Mucosa of descending colon (tissue), 3 donors: ENCODE measurements at regions not wholly inside any gene's neighbourhood (a gene's known extent, or its start where the extent isn't known, plus 50 kb on each side); places are given as distances from the start of the nearest gene placed in this dataset.

ENCODE experiments used
- ATAC-seq: fragments of 200-7000 bp; cut with Tn5 transposase; one replicate; pipeline ENCODE4 v1.9.1; 2020; ENCODE audit warnings: mild to moderate bottlenecking, moderate library complexity
- DNase-seq, 3 donors: peaks; one replicate each; pipeline ENCODE4 v3.0.0-alpha.2; 2020
- H3K36me3 ChIP-seq: fragments of 200-600 bp; one replicate; pipeline ENCODE4 v1.8.0; 2021; ENCODE audit warnings: low read depth, mild to moderate bottlenecking
- H3K4me1 ChIP-seq: fragments of 200-600 bp; one replicate; pipeline ENCODE4 v1.8.0; 2021; ENCODE audit warnings: low read depth, mild to moderate bottlenecking
- H3K4me3 ChIP-seq: fragments of 200-600 bp; one replicate; pipeline ENCODE4 v1.8.0; 2021; ENCODE audit warnings: mild to moderate bottlenecking
- H3K9me3 ChIP-seq: fragments of 200-600 bp; one replicate; pipeline ENCODE4 v1.8.0; 2021; ENCODE audit warnings: mild to moderate bottlenecking
- CTCF ChIP-seq: fragments of 200-600 bp; IDR thresholded peaks from one replicate; pipeline ENCODE4 v1.8.0; 2022; ENCODE audit warnings: antibody characterized with exemption, mild to moderate bottlenecking
- intact Hi-C, 2 donors: fragments of 100-400 bp; cut with DNase I in 1 of 2; cut with micrococcal nuclease in 1 of 2; formaldehyde crosslinking; loops; one replicate each; pipeline versions ENCODE4 v1.11.0 to v1.11.1; 2022; cut with DNase I, micrococcal nuclease
- donor health status: DM: no; HTN: no; CAD: no; lungs with moderate emphysema.
- donor health status: DM: no; HTN: no; CAD: no.
- donor health status: DM: no; HTN: yes; CAD: no.

GRCh38 chr14:86022031-86022629, 492.2 kb downstream of the FLRT2 start:
- ATAC-seq, result no peak
- intact Hi-C loops, result no loop called here
- peaks cover 24% of the 10 kb centered on the region for H3K9me3 ChIP-seq
- no peak overlapping the region for H3K4me3 ChIP-seq
- DNase-seq, result no peak
- no peaks in the 10 kb centered on the region for H3K4me1 ChIP-seq
- no peaks in the 10 kb centered on the region for H3K36me3 ChIP-seq
- no peak for TF ChIP-seq CTCF

GRCh38 chr14:86020841-86021240, 490.9 kb downstream of the FLRT2 start:
- no peak overlapping the region for H3K4me3 ChIP-seq
- peaks cover 23% of the 10 kb centered on the region for H3K9me3 ChIP-seq
- intact Hi-C loops, result no loop called here
- no peaks in the 10 kb centered on the region for H3K36me3 ChIP-seq
- no peaks in the 10 kb centered on the region for H3K4me1 ChIP-seq
- DNase-seq (no peak), ATAC-seq (no peak)
- no peak for TF ChIP-seq CTCF

DNA sequence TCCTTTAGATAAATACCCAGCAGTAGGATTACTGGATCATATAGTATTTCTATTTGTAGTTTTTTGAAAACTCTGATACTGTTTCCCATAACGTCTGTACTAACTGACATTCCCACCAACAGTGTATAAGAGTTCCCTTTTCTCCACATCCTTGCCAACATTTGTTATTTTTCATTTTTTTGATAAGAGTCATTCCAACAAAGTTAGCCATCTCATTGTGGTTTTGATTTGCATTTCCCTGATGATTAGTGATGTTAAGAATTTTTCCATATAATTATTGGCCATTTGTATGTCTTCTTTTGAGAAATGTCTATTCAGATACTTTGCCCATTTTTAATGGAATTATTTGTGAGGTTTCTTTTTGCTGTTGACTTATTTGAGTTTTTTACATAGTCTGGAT, 486.0 kb downstream of the FLRT2 start:
- no peak for ATAC-seq
- intact Hi-C loops, result no loop called here
- no peak for TF ChIP-seq CTCF

DNA sequence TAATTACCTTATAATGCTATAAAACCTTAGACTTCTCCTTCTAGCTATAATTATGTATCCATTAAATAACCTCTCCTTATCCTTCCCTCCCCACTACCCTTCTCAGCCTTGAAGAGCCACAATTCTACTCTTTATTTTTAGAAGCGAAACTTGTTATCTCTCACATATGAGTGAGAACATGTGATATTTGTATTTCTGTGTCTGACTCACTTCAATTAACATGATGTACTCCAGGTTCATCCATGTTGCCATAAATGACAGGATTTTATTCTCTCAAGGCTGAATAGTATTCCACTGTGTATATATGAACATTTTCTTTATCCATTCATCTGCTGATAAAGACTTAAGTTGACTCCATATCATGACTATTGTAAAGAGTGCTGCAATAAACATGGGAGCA, 485.6 kb downstream of the FLRT2 start:
- intact Hi-C loops, result no loop called here
- no peaks in the 10 kb centered on the region for H3K36me3 ChIP-seq
- H3K4me3 ChIP-seq, result no peak overlapping the region
- no peaks in the 10 kb centered on the region for H3K4me1 ChIP-seq
- ATAC-seq (no peak), DNase-seq (no peak)
- H3K9me3 ChIP-seq, result peaks cover 9% of the 10 kb centered on the region
- no peak for TF ChIP-seq CTCF

More for the DNA sequence above, 486.0 kb downstream of the FLRT2 start:
- Histone ChIP-seq H3K9me3 (peaks cover 9% of the 10 kb centered on the region), H3K4me3 (no peak overlapping the region), H3K4me1 (no peaks in the 10 kb centered on the region), H3K36me3 (no peaks in the 10 kb centered on the region)
- DNase-seq, result no peak

DNA sequence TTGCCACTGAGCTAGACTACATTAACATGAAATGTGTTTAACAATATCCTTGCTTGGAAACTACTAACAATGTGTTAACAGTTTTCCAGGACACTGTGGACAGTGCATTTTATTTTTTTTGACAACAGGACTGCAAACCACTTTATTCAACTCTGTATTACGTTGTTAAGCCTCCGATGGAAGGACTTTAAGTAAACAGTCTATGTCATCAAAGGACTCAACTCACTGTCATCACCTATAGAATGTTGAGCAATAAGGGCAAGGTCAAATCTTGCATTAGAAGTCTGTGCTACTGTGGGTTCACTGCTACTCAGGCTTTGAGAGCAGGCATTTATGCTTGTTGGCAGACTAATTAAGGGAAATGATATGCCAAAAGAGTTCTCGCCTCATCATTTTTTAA, 483.7 kb downstream of the FLRT2 start:
- H3K9me3 ChIP-seq, result peaks cover 19% of the 10 kb centered on the region
- ATAC-seq (no peak), DNase-seq (no peak)
- no peak for TF ChIP-seq CTCF
- no peaks in the 10 kb centered on the region for H3K4me1 ChIP-seq
- no peak overlapping the region for H3K4me3 ChIP-seq
- no peaks in the 10 kb centered on the region for H3K36me3 ChIP-seq
- intact Hi-C loops, result no loop called here

GRCh38 chr14:86012461-86012860, 482.5 kb downstream of the FLRT2 start:
- no peak overlapping the region for H3K4me3 ChIP-seq
- intact Hi-C loops, result no loop called here
- H3K9me3 ChIP-seq, result peaks cover 15% of the 10 kb centered on the region
- no peak for ATAC-seq
- H3K36me3 ChIP-seq, result no peaks in the 10 kb centered on the region
- no peak for DNase-seq
- TF ChIP-seq CTCF, result no peak
- H3K4me1 ChIP-seq, result no peaks in the 10 kb centered on the region
